Effector memory CD8-positive, alpha-beta T cell (primary cell): ENCODE measurements at regions not wholly inside any gene's neighbourhood (a gene's known extent, or its start where the extent isn't known, plus 50 kb on each side); places are given as distances from the start of the nearest gene placed in this dataset.

Experiments
- ATAC-seq: fragments of 150-1000 bp; cut with Tn5 transposase; replicated peaks from 2 replicates; pipeline ENCODE4 v1.10.0; 2021; ENCODE audit warnings: mild to moderate bottlenecking, moderate library complexity
- DNase-seq, 3 experiments: peaks; one replicate each; pipeline ENCODE4 v3.0.0; 2021
- H3K27ac Mint-ChIP-seq, 2 donors: one replicate each; pipeline ENCODE4 v1.8.0; 2022; ENCODE audit warnings: mild to moderate bottlenecking in 2 of 2, mixed read lengths in 2 of 2, moderate library complexity in 2 of 2
- H3K27me3 Mint-ChIP-seq, 2 donors: one replicate each; pipeline ENCODE4 v1.8.0; 2022; ENCODE audit warnings: mixed read lengths in 2 of 2
- H3K36me3 Mint-ChIP-seq: one replicate; pipeline ENCODE4 v1.8.0; 2022; ENCODE audit warnings: mild to moderate bottlenecking, moderate library complexity, mixed read lengths; ENCODE audit not compliant: insufficient read depth
- H3K4me1 Mint-ChIP-seq, 2 donors: one replicate each; pipeline ENCODE4 v1.8.0; 2022; ENCODE audit warnings: low read depth in 2 of 2, mixed read lengths in 2 of 2
- H3K4me3 Mint-ChIP-seq, 2 donors: one replicate each; pipeline ENCODE4 v1.8.0; 2022; ENCODE audit warnings: mild to moderate bottlenecking in 2 of 2, mixed read lengths in 2 of 2, moderate library complexity in 2 of 2
- H3K9me3 Mint-ChIP-seq, 2 donors: one replicate each; pipeline ENCODE4 v1.8.0; 2022; ENCODE audit warnings: mixed read lengths in 2 of 2

- no peak for ATAC-seq
- Mint-ChIP-seq H3K9me3 (no peaks in the 10 kb centered on the region), H3K27ac (no peak overlapping the region), H3K36me3 (no peaks in the 10 kb centered on the region), H3K27me3 (peaks cover 29 to 33% of the 10 kb centered on the region in 2 donors), H3K4me1 (no peaks in the 10 kb centered on the region), H3K4me3 (no peak overlapping the region)
- no peak for DNase-seq
Observed at GRCh38 chr16:79690159-79690558, 89.6 kb upstream of the MAF start.

- Mint-ChIP-seq H3K9me3 (no peaks in the 10 kb centered on the region), H3K27ac (no peak overlapping the region), H3K36me3 (no peaks in the 10 kb centered on the region), H3K4me3 (no peak overlapping the region), H3K27me3 (peaks cover 34 to 48% of the 10 kb centered on the region in 2 donors), H3K4me1 (no peaks in the 10 kb centered on the region)
- DNase-seq (no peak), ATAC-seq (no peak)
Observed at GRCh38 chr16:79687249-79688130, 87.0 kb upstream of the MAF start.

- Mint-ChIP-seq H3K36me3 (no peaks in the 10 kb centered on the region), H3K9me3 (no peaks in the 10 kb centered on the region), H3K4me3 (no peak overlapping the region), H3K27ac (no peak overlapping the region), H3K4me1 (no peaks in the 10 kb centered on the region), H3K27me3 (peaks cover 34 to 41% of the 10 kb centered on the region in 2 donors)
- no peak for ATAC-seq
- DNase-seq: no peak
Observed at GRCh38 chr16:79685871-79686270, 85.3 kb upstream of the MAF start.

GRCh38 chr16:79679334-79679733, 78.8 kb upstream of the MAF start:
- no peaks in the 10 kb centered on the region for H3K9me3 Mint-ChIP-seq
- peaks cover 13% of the 10 kb centered on the region in 2 donors for H3K27me3 Mint-ChIP-seq
- H3K4me3 Mint-ChIP-seq: no peak overlapping the region
- H3K36me3 Mint-ChIP-seq: no peaks in the 10 kb centered on the region
- no peaks in the 10 kb centered on the region for H3K4me1 Mint-ChIP-seq
- ATAC-seq (no peak), DNase-seq (no peak)
- H3K27ac Mint-ChIP-seq: no peak overlapping the region

- Mint-ChIP-seq H3K9me3 (no peaks in the 10 kb centered on the region), H3K36me3 (no peaks in the 10 kb centered on the region), H3K27ac (no peak overlapping the region), H3K27me3 (no peaks in the 10 kb centered on the region), H3K4me1 (no peaks in the 10 kb centered on the region), H3K4me3 (no peak overlapping the region)
- ATAC-seq (no peak), DNase-seq (no peak)
Observed at GRCh38 chr16:79677799-79678530, 77.4 kb upstream of the MAF start.

- Mint-ChIP-seq H3K27me3 (peaks cover 10 to 14% of the 10 kb centered on the region in 2 donors), H3K27ac (no peak overlapping the region), H3K4me1 (no peaks in the 10 kb centered on the region), H3K9me3 (peaks cover 3 to 10% of the 10 kb centered on the region in 2 donors), H3K36me3 (no peaks in the 10 kb centered on the region), H3K4me3 (no peak overlapping the region)
- ATAC-seq (no peak), DNase-seq (no peak)
Observed at GRCh38 chr16:79673635-79674034, 73.1 kb upstream of the MAF start.

- Mint-ChIP-seq H3K27ac (no peak overlapping the region), H3K27me3 (peaks cover 10 to 14% of the 10 kb centered on the region in 2 donors), H3K4me1 (no peaks in the 10 kb centered on the region), H3K4me3 (no peak overlapping the region), H3K36me3 (no peaks in the 10 kb centered on the region), H3K9me3 (peaks cover 3 to 10% of the 10 kb centered on the region in 2 donors)
- no peak for DNase-seq
- ATAC-seq: no peak
Observed at GRCh38 chr16:79672524-79672923, 72.0 kb upstream of the MAF start.

- H3K36me3 Mint-ChIP-seq: no peaks in the 10 kb centered on the region
- peaks cover 14 to 31% of the 10 kb centered on the region in 2 donors for H3K27me3 Mint-ChIP-seq
- DNase-seq (no peak), ATAC-seq (no peak)
- H3K4me3 Mint-ChIP-seq: no peak overlapping the region
- peaks cover 3 to 10% of the 10 kb centered on the region in 2 donors for H3K9me3 Mint-ChIP-seq
- no peak overlapping the region for H3K27ac Mint-ChIP-seq
- H3K4me1 Mint-ChIP-seq: no peaks in the 10 kb centered on the region
Observed at GRCh38 chr16:79668502-79668901, 68.0 kb upstream of the MAF start.

GRCh38 chr16:79665970-79666369, 65.4 kb upstream of the MAF start:
- Mint-ChIP-seq H3K4me3 (no peak overlapping the region), H3K27ac (no peak overlapping the region), H3K36me3 (no peaks in the 10 kb centered on the region), H3K4me1 (no peaks in the 10 kb centered on the region), H3K27me3 (peaks cover 19 to 54% of the 10 kb centered on the region in 2 donors), H3K9me3 (peaks cover 3 to 10% of the 10 kb centered on the region in 2 donors)
- no peak for DNase-seq
- no peak for ATAC-seq

- Mint-ChIP-seq H3K9me3 (peaks cover 3 to 6% of the 10 kb centered on the region in 2 donors), H3K27me3 (peaks cover 22 to 47% of the 10 kb centered on the region in 2 donors), H3K4me1 (no peaks in the 10 kb centered on the region), H3K36me3 (no peaks in the 10 kb centered on the region), H3K27ac (no peak overlapping the region), H3K4me3 (no peak overlapping the region)
- no peak for DNase-seq
- ATAC-seq: no peak
Observed at GRCh38 chr16:79664407-79664806, 63.9 kb upstream of the MAF start.

- ATAC-seq (no peak), DNase-seq (no peak)
- Mint-ChIP-seq H3K9me3 (no peaks in the 10 kb centered on the region), H3K27ac (no peak overlapping the region), H3K4me1 (no peaks in the 10 kb centered on the region), H3K27me3 (peaks cover 16 to 46% of the 10 kb centered on the region in 2 donors), H3K36me3 (no peaks in the 10 kb centered on the region), H3K4me3 (no peak overlapping the region)
Observed at GRCh38 chr16:79662669-79663313, 62.3 kb upstream of the MAF start.

- no peak for DNase-seq
- H3K4me1 Mint-ChIP-seq: no peaks in the 10 kb centered on the region
- H3K27ac Mint-ChIP-seq: no peak overlapping the region
- no peak overlapping the region for H3K4me3 Mint-ChIP-seq
- H3K27me3 Mint-ChIP-seq: peaks cover 18 to 49% of the 10 kb centered on the region in 2 donors
- no peak for ATAC-seq
- no peaks in the 10 kb centered on the region for H3K36me3 Mint-ChIP-seq
- no peaks in the 10 kb centered on the region for H3K9me3 Mint-ChIP-seq
Observed at GRCh38 chr16:79662122-79662521, 61.6 kb upstream of the MAF start.

- peaks cover 22 to 53% of the 10 kb centered on the region in 2 donors for H3K27me3 Mint-ChIP-seq
- no peak overlapping the region for H3K27ac Mint-ChIP-seq
- H3K4me1 Mint-ChIP-seq: no peaks in the 10 kb centered on the region
- ATAC-seq (no peak), DNase-seq (no peak)
- H3K4me3 Mint-ChIP-seq: no peak overlapping the region
- H3K36me3 Mint-ChIP-seq: no peaks in the 10 kb centered on the region
- no peaks in the 10 kb centered on the region for H3K9me3 Mint-ChIP-seq
Observed at GRCh38 chr16:79661578-79661977, 61.0 kb upstream of the MAF start.
